Peyer's patch (tissue), 4 donors: ENCODE measurements at regions not wholly inside any gene's neighbourhood (a gene's known extent, or its start where the extent isn't known, plus 50 kb on each side); places are given as distances from the start of the nearest gene placed in this dataset.

Experiments
- CTCF ChIP-seq, 6 experiments: fragments of 450-650 bp in 4 of 6; fragments of 200-600 bp in 2 of 6; sonication (generic) in 1 of 6; IDR thresholded peaks; one replicate each; pipeline ENCODE4 v1.5.1; 2017 to 2019; ENCODE audit warnings: antibody characterized with exemption in 6 of 6, mild to moderate bottlenecking in 3 of 6, moderate library complexity in 1 of 6
- POLR2A ChIP-seq, 2 donors: fragments of 450-650 bp; IDR thresholded peaks; one replicate each; pipeline ENCODE4 v1.5.1; 2017; ENCODE audit warnings: antibody characterized with exemption in 2 of 2, mild to moderate bottlenecking in 2 of 2, moderate library complexity in 2 of 2

DNA sequence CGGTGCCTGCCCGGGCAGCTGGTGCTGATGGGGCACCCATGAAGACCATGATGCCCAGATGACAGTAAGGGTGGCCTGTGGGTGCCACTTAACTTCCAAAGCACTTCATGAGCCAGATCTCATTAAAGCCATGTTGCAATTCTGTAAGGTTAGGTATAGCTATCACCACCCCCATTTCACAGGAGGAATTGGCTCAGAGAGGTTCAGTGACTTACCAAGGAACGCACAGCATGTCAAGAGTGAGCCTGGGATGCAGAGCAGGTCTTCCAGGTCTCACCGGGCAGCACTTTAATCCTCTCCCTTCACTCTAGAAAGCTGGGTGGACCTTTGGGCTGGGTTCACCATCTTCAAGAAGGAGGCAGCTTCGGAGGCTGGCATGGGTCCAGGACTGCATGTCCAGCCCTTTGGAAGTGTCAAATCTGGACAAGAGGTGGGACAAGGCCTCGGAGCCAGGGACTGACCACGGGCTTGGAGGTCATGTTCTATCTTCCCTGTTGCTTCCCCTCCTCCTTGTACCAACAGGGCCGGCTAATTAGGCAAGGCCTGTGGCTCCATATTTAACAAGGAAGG, 189.8 kb downstream of the URI1 start:
- no peak for TF ChIP-seq CTCF (IDR thresholded peaks at IDR 0.05)
- no peak for TF ChIP-seq POLR2A (IDR thresholded peaks at IDR 0.05)
